HUES6 (cell line): ENCODE measurements at regions not wholly inside any gene's neighbourhood (a gene's known extent, or its start where the extent isn't known, plus 50 kb on each side); places are given as distances from the start of the nearest gene placed in this dataset.

Source experiments
- H3K27ac ChIP-seq: 2 replicates; pipeline ENCODE4 v1.7.0; 2013; ENCODE audit warnings: low read depth, mild to moderate bottlenecking, low read length, inconsistent platforms
- H3K27me3 ChIP-seq: 2 replicates; pipeline ENCODE4 v1.6.1; 2013; ENCODE audit warnings: low read length; ENCODE audit not compliant: control insufficient read depth, insufficient read depth
- H3K36me3 ChIP-seq: 2 replicates; pipeline ENCODE4 v1.6.1; 2013; ENCODE audit warnings: low read length; ENCODE audit not compliant: control insufficient read depth, insufficient read depth
- H3K4me1 ChIP-seq: 2 replicates; pipeline ENCODE4 v1.6.1; 2013; ENCODE audit warnings: low read length; ENCODE audit not compliant: control insufficient read depth, insufficient read depth
- H3K4me3 ChIP-seq: 2 replicates; pipeline ENCODE4 v1.5.1; 2013; ENCODE audit warnings: low read depth, low read length
- H3K9ac ChIP-seq: one replicate; pipeline ENCODE4 v1.6.1; 2013; ENCODE audit warnings: mild to moderate bottlenecking, low read length
- H3K9me3 ChIP-seq: 2 replicates; pipeline ENCODE4 v1.6.1; 2013; ENCODE audit warnings: low read depth, low read length; ENCODE audit not compliant: control insufficient read depth, insufficient read depth

DNA sequence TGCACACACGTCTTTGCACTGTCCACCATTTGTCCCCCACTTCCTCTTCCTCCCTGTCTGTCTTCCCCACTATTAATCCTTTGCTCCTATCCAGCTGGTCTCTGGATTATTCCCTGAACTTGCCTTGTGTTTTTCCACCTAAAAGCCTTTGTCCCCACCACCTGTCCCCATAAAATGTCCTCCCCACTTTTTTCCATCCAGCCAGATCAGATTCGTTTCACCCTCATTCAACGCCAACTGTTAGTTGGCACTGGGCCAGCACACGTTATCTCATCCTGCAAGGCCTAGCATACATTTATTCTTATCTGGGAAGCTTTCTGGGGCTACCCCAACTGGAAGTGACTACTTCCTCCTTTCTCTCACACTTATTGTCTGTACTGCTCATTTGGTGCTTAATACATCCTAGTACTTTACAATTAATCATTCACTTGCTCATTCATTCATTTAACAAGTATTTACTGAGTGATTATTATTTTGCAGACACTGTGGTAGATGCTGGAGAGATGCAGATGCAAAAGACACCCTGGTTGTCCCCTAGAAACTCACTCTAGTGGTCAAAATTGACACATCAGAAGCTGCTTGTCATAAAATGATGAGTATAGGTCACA is 96.2 kb downstream of the RASSF10 start:
- peaks cover 15% of the 10 kb centered on the region for H3K4me1 ChIP-seq
- no peaks in the 10 kb centered on the region for H3K27me3 ChIP-seq
- no peaks in the 10 kb centered on the region for H3K9me3 ChIP-seq
- no peaks in the 10 kb centered on the region for H3K36me3 ChIP-seq
- no peak overlapping the region for H3K9ac ChIP-seq
- no peak overlapping the region for H3K27ac ChIP-seq
- H3K4me3 ChIP-seq: no peak overlapping the region

DNA sequence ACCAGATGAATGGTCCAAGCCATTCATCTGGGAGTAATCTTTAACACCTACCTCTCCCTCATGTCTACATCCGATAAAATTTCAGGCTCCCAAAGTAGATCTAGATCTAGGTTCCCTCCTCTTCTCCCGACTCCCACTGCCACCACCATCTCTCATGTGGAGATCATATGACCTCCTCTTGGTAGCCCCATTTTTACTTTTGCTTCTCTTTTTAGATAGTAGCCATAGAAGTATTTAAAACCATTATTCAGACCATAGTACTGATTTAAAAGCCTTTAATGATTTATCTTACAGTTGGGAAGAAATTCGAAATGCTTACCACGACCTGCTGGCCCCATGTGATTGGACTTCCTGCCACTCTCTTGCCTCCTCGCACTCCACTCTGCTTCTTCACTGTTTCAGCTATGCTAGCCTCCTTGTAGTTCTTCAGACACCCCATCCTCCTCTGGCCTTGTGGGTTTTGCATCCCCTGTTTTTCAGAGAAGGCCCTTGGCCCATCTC is 98.5 kb downstream of the RASSF10 start:
- Histone ChIP-seq H3K27me3 (no peaks in the 10 kb centered on the region), H3K9ac (no peak overlapping the region), H3K27ac (no peak overlapping the region), H3K4me3 (no peak overlapping the region), H3K36me3 (no peaks in the 10 kb centered on the region), H3K9me3 (no peaks in the 10 kb centered on the region), H3K4me1 (peaks cover 16% of the 10 kb centered on the region)

DNA sequence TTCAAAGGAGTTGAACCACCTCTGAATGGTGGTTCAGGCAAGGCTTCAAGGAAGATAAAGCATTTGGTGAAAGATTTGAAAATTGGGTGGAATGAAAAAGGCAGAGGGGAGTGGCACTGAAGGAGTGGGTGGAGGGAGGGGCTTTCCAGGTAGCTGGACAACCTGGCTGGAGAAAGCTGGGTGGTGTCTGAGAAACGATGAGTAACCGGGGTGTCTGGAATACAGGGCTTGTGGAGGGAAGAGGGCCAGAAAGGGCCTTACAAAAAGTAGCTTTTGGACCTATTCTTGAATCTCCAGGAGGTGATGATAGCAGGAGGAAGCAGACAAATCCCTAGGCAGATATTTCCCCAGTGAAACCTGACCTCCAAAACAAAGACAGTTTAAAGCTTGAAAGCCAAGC is 99.3 kb downstream of the RASSF10 start:
- no peak overlapping the region for H3K4me3 ChIP-seq
- H3K9ac ChIP-seq: no peak overlapping the region
- H3K9me3 ChIP-seq: no peaks in the 10 kb centered on the region

DNA sequence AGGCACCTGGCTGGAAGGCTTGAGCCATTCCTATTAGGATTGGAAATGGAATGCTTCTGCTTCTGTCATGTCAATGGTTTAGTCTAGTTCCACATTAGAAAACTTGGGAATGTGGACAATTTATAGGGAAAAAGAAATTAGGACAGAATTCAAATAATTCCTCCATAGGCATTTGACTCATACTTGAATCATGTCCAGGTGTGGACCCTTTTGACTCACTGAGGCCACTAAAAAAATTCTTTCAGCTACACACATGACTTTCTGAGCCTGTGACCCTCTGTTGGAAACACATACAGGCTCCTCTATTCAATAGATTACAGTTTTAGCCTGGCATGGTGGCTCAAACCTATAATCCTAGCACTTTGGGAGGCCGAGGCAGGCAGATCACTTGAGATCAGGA is 100.5 kb downstream of the RASSF10 start:
- no peaks in the 10 kb centered on the region for H3K27me3 ChIP-seq

More for the DNA sequence above, 99.3 kb downstream of the RASSF10 start:
- no peaks in the 10 kb centered on the region for H3K36me3 ChIP-seq
- no peak overlapping the region for H3K27ac ChIP-seq
- H3K27me3 ChIP-seq: no peaks in the 10 kb centered on the region
- peaks cover 13% of the 10 kb centered on the region for H3K4me1 ChIP-seq

DNA sequence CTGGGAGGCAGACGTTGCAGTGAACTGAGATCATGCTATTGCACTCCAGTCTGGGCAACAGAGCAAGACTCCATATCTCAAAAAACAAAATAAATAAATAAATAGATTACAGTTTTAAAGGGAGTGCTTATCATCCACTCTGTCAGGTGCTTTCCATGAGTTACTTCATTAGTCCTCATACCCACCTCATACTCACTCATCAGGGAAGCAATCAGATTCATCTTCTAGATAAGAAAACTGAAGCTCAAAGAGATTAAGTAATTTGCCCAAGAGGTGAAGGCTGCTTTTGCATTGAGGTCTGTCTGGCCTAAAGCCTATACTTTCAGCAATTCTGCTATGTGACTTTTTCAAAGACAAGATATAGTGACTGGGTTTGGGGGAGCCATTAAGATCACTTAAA is 101.0 kb downstream of the RASSF10 start:
- Histone ChIP-seq H3K27ac (no peak overlapping the region), H3K4me1 (peaks cover 19% of the 10 kb centered on the region), H3K36me3 (no peaks in the 10 kb centered on the region), H3K9ac (no peak overlapping the region), H3K9me3 (no peaks in the 10 kb centered on the region), H3K27me3 (no peaks in the 10 kb centered on the region), H3K4me3 (no peak overlapping the region)

More for the DNA sequence above, 100.5 kb downstream of the RASSF10 start:
- no peak overlapping the region for H3K27ac ChIP-seq
- peaks cover 15% of the 10 kb centered on the region for H3K4me1 ChIP-seq
- H3K9ac ChIP-seq: no peak overlapping the region
- H3K4me3 ChIP-seq: no peak overlapping the region
- no peaks in the 10 kb centered on the region for H3K36me3 ChIP-seq
- H3K9me3 ChIP-seq: no peaks in the 10 kb centered on the region

DNA sequence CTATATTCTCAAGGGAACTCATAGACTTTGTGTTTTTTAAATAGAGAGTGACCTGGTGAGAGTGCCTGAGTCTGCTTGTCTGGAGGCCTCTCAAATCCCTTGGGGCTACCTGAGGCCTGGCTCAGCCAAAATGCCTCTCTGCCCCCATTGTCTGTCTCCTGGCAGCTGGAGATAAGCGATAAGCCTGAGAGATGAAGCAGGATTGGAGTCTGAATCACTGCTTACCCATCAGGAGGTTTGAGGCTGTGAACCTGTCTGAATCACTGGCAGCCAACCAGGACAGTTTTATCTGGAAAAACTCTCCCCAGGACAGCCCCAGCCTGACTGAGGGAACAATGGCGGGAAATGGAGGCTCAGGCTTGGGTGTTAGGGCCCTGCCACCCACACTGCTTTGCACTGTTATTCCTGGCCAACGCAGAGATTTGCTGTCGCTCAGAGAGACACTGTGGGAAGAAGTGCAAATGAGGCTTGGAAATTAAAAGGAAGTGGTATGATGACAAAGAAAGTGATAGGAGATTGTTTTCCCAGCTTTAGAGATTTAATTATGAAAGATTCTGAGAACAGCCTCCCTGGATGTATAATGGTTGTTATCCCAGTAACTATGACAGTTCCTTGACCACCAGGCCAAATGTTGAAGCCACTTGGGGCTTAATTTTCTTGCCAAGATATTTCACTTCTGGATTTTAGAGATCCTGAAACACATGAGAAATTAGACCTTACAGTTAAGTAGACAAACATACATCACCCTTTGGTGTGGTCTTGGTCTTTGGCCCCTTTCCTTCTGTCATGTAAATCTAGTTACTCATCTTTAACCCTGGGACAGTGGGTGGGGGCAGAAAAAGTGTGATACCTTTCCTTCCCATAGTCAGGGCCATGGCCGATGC is 102.1 kb downstream of the RASSF10 start:
- H3K36me3 ChIP-seq: no peaks in the 10 kb centered on the region
- H3K27ac ChIP-seq: no peak overlapping the region
- no peaks in the 10 kb centered on the region for H3K27me3 ChIP-seq
- no peak overlapping the region for H3K9ac ChIP-seq
- H3K9me3 ChIP-seq: no peaks in the 10 kb centered on the region
- H3K4me1 ChIP-seq: peaks cover 24% of the 10 kb centered on the region
- no peak overlapping the region for H3K4me3 ChIP-seq

DNA sequence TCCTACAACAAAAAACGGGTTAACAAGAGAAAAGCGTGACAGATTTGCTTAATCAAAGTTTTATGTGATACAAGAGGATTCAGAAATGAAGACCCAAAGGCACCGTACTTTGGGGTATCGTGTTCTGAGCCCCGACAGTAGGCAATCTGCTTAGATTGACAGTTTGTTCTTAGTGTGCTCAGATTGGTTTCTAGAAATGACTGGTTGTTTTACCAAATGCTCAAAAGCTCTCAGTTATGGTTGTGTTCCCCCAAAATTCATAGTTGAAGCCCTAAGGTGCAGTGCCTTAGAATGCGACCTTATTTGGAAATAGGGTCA is 102.7 kb downstream of the RASSF10 start:
- Histone ChIP-seq H3K4me1 (peaks cover 24% of the 10 kb centered on the region), H3K9ac (no peak overlapping the region), H3K36me3 (no peaks in the 10 kb centered on the region), H3K27me3 (no peaks in the 10 kb centered on the region), H3K4me3 (no peak overlapping the region), H3K9me3 (no peaks in the 10 kb centered on the region), H3K27ac (no peak overlapping the region)

DNA sequence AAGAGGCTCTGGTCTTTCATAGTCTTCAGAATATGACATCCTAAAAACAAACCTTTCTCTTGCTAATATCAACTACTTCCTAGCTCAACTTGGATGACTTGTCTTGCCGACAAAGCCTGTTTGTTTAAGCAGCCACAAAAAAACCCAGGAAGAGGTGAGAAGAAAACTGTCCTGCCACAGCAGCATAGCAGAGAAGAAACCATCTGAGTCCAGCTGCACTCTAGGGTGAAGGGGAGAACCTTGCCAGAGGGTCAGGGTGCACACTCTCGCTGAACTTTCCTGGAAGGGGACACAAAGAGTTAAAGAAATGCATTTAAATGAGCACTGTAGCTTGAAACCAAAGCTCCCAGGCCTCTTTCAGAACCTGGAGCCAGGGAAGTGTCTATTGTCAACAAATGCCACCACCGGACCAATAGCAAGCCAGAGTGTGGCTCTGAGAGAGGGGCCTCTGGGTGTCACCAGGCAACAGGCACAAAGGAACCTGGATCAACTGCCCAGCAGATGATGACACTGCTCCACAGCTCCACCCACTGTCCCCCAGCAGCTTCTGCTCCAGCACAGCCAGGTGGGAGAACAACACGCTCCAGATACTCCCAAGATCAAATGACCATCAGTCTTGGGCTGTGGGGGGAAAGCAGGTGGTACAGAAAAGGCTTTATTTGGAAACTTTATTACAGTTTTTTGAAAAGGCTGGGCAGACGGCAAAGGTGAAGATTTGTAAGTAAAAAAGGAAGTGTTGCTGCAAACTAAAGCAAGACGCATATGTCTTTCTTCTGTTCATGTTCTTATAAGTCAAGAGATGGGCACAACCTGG is 105.7 kb downstream of the RASSF10 start:
- Histone ChIP-seq H3K27me3 (no peaks in the 10 kb centered on the region), H3K4me1 (peaks cover 24% of the 10 kb centered on the region), H3K9me3 (no peaks in the 10 kb centered on the region), H3K4me3 (no peak overlapping the region), H3K27ac (no peak overlapping the region), H3K36me3 (no peaks in the 10 kb centered on the region), H3K9ac (no peak overlapping the region)

DNA sequence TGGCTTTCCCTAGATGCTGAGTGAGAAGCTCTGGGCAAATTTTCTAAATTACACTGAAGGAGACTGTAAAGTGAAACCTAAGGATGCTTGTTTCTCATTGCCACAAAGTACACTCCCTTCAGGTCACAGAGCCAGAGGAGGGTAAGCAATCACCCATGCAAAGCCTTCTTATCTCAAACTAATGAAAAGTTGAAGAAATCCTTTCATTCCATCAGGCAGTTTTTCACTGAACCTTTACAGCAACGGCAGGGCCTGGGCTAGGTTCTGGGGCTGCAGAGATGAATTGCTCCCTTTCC is 106.2 kb downstream of the RASSF10 start:
- H3K27me3 ChIP-seq: no peaks in the 10 kb centered on the region
- H3K9me3 ChIP-seq: no peaks in the 10 kb centered on the region
- H3K4me1 ChIP-seq: peaks cover 29% of the 10 kb centered on the region
- no peak overlapping the region for H3K4me3 ChIP-seq
- no peak overlapping the region for H3K9ac ChIP-seq
- no peak overlapping the region for H3K27ac ChIP-seq
- no peaks in the 10 kb centered on the region for H3K36me3 ChIP-seq

DNA sequence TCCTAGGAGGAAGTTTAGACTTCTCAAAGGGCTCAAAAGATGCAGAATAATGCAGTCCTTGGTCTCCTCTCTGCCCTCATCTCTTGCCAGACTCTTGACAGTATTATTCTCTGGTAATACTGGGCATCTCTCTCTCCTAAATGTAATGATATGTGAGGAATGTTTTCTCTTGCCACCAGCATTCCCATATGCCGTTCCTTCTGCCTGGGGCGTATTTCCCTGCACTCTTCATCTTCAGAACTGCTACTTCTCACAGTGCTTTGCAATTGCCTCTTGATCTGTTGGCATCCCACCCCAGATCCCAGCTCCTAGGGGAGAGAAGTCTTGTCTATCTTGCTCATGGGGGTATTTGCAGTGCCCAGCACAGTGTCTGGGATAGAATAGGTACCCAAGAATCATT is 107.4 kb downstream of the RASSF10 start:
- H3K27ac ChIP-seq: no peak overlapping the region
- H3K4me3 ChIP-seq: no peak overlapping the region
- no peak overlapping the region for H3K9ac ChIP-seq
- no peaks in the 10 kb centered on the region for H3K27me3 ChIP-seq
- H3K36me3 ChIP-seq: no peaks in the 10 kb centered on the region
- no peaks in the 10 kb centered on the region for H3K9me3 ChIP-seq
- H3K4me1 ChIP-seq: peaks cover 28% of the 10 kb centered on the region

DNA sequence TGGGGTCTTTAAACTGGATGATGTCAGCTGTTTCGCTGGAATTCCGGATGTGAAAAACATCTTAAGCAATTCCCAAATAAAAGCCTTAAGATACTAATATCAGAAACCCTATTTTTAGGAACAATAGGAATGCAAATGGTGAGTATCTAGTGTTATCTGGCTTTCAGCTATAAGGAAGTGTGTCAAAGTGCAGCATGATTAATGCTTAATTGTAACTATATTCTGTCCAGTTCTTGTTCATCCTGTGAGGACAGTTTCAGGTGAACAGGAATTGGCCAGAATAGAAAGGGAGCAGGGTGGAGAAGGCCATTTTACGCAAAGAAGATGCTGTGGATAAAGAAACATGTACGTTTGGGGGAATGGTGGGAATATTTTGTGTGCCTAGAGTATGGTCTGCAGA is 108.2 kb downstream of the RASSF10 start:
- H3K9ac ChIP-seq: no peak overlapping the region
- peaks cover 3% of the 10 kb centered on the region; the same call in 1 of the 2 replicates for H3K9me3 ChIP-seq
- H3K4me3 ChIP-seq: no peak overlapping the region
- no peaks in the 10 kb centered on the region for H3K27me3 ChIP-seq
- H3K4me1 ChIP-seq: peaks cover 25% of the 10 kb centered on the region
- H3K36me3 ChIP-seq: no peaks in the 10 kb centered on the region
- H3K27ac ChIP-seq: no peak overlapping the region
